ENCODE measurements at regions not wholly inside any gene's neighbourhood (a gene's known extent, or its start where the extent isn't known, plus 50 kb on each side); places are given as distances from the start of the nearest gene placed in this dataset.

DNA sequence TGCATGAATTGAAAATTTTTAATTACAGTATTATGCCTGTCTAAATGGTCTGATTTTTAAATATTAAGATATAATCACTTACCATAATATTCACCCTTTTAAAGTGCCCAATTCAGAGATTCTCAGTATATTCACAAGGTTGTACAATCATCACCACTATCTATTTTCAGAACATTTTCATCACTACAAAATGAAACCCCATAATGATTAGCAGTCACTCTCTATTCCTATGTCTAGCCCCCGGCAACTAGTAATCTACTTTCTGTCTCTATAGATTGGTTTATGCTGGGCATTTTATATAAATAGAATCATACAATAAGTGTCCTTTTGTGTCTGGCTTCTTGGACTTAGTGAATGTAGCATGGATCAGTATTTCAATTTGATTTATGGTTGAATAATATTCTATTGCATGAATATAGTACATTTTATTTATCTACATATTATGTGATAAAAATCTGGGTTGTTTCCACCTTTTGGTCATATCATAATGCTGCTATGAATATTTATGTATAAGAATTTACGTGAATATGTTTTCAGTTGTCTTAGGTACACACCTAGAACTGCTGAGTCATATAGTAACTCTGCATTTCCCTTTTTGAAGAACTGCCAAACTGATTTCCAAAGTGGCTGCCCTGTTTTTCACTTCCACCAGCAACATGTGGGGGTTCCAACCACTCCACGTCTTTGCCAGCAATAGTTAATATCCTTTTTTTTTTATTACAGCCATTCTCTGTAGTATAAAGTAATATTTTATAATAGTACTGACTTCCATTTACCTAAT, 485.7 kb upstream of the ZNF385D start:
- no peak for TF ChIP-seq CTCF (conservative IDR thresholded peaks at IDR 0.05)
- H3K27ac ChIP-seq, result no peak overlapping the region

DNA sequence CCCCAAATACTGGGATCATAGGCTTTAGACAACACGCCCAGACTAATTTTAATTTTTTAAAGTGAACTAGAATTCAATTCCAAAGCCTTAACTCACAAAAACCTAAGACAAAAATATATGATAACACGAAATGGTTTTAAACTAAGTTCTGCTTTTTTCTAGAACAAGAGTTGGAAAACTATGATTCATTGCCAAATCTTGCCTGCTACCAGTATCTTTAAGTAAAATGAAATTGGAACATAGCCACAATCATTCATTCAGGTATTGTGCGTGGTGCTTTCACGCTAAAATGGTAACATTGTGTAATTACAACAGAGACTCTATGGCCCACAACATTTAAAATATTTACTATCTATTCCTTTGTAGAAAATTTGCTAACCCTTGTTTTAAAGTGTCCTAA, 488.0 kb upstream of the ZNF385D start:
- no peak for TF ChIP-seq CTCF (conservative IDR thresholded peaks at IDR 0.05)
- H3K27ac ChIP-seq, result no peak overlapping the region

GRCh38 chr3:22241110-22241509, 490.1 kb upstream of the ZNF385D start:
- H3K27ac ChIP-seq, result no peak overlapping the region
- TF ChIP-seq CTCF (conservative IDR thresholded peaks at IDR 0.05), result no peak

DNA sequence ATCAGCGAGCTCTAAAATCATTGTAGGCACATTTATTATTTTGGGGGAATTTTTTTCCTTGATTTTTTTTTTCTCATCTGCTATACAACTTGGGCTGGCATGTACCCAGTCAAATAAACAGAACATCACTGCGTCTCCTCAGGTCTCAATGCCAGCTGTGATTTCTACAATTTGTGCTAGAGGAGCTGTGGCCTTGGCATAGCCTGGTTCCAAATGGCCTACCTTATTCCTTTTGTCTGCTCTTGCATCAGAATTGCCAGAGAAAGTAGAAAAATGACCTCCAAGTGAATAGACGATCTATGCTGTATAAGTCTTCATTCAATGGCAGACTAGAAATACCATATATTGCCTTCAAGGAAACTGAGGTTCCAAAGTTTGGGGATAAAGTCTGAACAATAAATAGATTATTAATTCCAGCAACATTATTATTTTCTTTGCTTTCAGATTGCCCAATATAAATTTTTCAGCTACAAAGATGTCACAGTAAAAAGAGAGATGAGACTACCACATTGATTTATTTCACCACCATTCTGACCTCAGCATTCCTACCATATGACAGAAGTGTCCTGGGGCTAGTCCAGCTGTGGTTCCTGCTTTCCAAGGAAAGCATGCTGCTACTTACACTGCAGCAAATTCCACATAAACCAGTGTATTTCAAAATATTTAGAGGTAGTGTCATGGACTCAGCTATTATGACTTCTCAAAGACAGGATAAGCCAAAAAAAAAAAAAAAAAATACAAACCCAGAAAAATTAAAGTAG, 493.9 kb upstream of the ZNF385D start:
- no peak overlapping the region for H3K27ac ChIP-seq
- TF ChIP-seq CTCF (conservative IDR thresholded peaks at IDR 0.05), result no peak

- no peak overlapping the region for H3K27ac ChIP-seq
- TF ChIP-seq CTCF (conservative IDR thresholded peaks at IDR 0.05), result no peak
Measured at GRCh38 chr3:22245811-22246583, 495.0 kb upstream of the ZNF385D start.

- no peak for TF ChIP-seq CTCF (conservative IDR thresholded peaks at IDR 0.05)
- no peak overlapping the region for H3K27ac ChIP-seq
Measured at GRCh38 chr3:22249658-22250057, 498.6 kb upstream of the ZNF385D start.

- no peak overlapping the region for H3K27ac ChIP-seq
Measured at GRCh38 chr3:22257252-22257651, 506.2 kb upstream of the ZNF385D start.

More at GRCh38 chr3:22257252-22257651, 506.2 kb upstream of the ZNF385D start:
- no peak for TF ChIP-seq CTCF (conservative IDR thresholded peaks at IDR 0.05)
